SU-DHL-6 (cell line): ENCODE measurements at regions not wholly inside any gene's neighbourhood (a gene's known extent, or its start where the extent isn't known, plus 50 kb on each side); places are given as distances from the start of the nearest gene placed in this dataset.

Source experiments
- H2AFZ ChIP-seq: fragments of 200-600 bp; sonication (generic); 2 replicates; pipeline ENCODE4 v1.6.1; 2014; ENCODE audit warnings: low read depth, mild to moderate bottlenecking, moderate library complexity, mixed read lengths, antibody characterized with exemption, low read length; ENCODE audit not compliant: severe bottlenecking
- H3F3A ChIP-seq: fragments of 200-600 bp; shearing (Covaris generic); 2 replicates; pipeline ENCODE4 v1.6.0; 2016; ENCODE audit warnings: antibody characterized with exemption, mild to moderate bottlenecking; ENCODE audit not compliant: insufficient read depth
- H3K27ac ChIP-seq: fragments of 200-600 bp; sonication (generic); 2 replicates; pipeline ENCODE4 v1.5.1; 2016; ENCODE audit warnings: low read depth, mild to moderate bottlenecking, low read length, moderate library complexity, mixed read lengths
- H3K27me3 ChIP-seq: fragments of 200-600 bp; sonication (generic), shearing (Covaris generic); 2 replicates; pipeline ENCODE4 v1.6.0; 2014; ENCODE audit warnings: mild to moderate bottlenecking, low read length
- H3K36me3 ChIP-seq: fragments of 200-600 bp; sonication (generic); 2 replicates; pipeline ENCODE4 v1.6.1; 2014; ENCODE audit warnings: mild to moderate bottlenecking, low read length, mixed read lengths
- H3K4me2 ChIP-seq: fragments of 300-600, 200-600 bp; shearing (Covaris generic), sonication (generic); 2 replicates; pipeline ENCODE4 v1.6.0; 2014; ENCODE audit warnings: low read length, low read depth, mild to moderate bottlenecking; ENCODE audit not compliant: poor library complexity, severe bottlenecking
- H3K4me3 ChIP-seq: fragments of 200-600 bp; sonication (generic); 2 replicates; pipeline ENCODE4 v1.5.1; 2014; ENCODE audit warnings: antibody characterized with exemption, low read length, mild to moderate bottlenecking, mixed read lengths; ENCODE audit not compliant: insufficient read depth, poor library complexity, severe bottlenecking
- H3K79me2 ChIP-seq: fragments of 200-600 bp; sonication (generic); 2 replicates; pipeline ENCODE4 v1.6.1; 2014; ENCODE audit warnings: mild to moderate bottlenecking, low read length, moderate library complexity; ENCODE audit not compliant: insufficient read depth
- H3K9ac ChIP-seq: fragments of 200-600 bp; sonication (generic); 2 replicates; pipeline ENCODE4 v1.7.0; 2014; ENCODE audit warnings: mild to moderate bottlenecking, low read length
- H3K9me2 ChIP-seq: fragments of 200-600 bp; sonication (generic); replicated peaks from 2 replicates; pipeline ENCODE4 v1.6.1; 2014; ENCODE audit warnings: low read length; ENCODE audit not compliant: insufficient read depth
- H3K9me3 ChIP-seq: fragments of 200-600 bp; sonication (generic); 2 replicates; pipeline ENCODE4 v1.6.1; 2014; ENCODE audit warnings: low read length, mixed read lengths; ENCODE audit not compliant: insufficient read depth
- H4K20me1 ChIP-seq: fragments of 200-600 bp; sonication (generic); 2 replicates; pipeline ENCODE4 v1.6.1; 2014; ENCODE audit warnings: low read depth, mild to moderate bottlenecking, antibody characterized with exemption, low read length, moderate library complexity, mixed read lengths
- CTCF ChIP-seq: fragments of 200-600 bp; sonication (generic); IDR thresholded peaks from one replicate; pipeline ENCODE4 v1.5.1; 2017; ENCODE audit warnings: antibody characterized with exemption, mild to moderate bottlenecking, low read length, moderate library complexity; ENCODE audit not compliant: insufficient read depth, poor library complexity, severe bottlenecking
- EZH2phosphoT487 ChIP-seq: fragments of 200-600 bp; sonication (generic), shearing (Covaris generic); conservative IDR thresholded peaks from 2 replicates; pipeline ENCODE4 v1.6.1; 2018; ENCODE audit warnings: mild to moderate bottlenecking, antibody characterized with exemption, low read length, moderate library complexity, mixed read lengths

DNA sequence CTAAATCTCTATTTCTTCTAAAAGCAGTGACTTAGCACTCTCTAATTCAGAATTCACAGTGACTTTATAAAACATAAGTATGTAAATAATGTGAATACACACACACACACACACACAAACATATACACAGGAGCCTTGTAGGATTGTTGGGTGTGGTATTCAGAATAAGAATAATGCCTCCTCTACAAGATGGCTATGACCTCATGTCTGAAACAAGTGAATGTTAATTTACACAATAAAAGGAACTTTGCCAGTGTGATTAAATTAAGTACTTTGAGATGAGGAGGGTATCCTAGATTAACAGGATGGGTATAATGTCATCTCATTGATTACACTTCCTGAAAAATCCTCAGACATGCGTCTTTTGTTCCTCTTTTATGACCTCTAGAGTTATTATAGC is 234.6 kb downstream of the SLITRK6 start:
- Histone ChIP-seq H3F3A (no peaks in the 10 kb centered on the region), H3K4me2 (no peak overlapping the region), H3K36me3 (no peaks in the 10 kb centered on the region), H3K27ac (no peak overlapping the region), H3K9me2 (no peaks in the 10 kb centered on the region), H3K4me3 (no peak overlapping the region), H2AFZ (no peak overlapping the region), H3K9me3 (no peaks in the 10 kb centered on the region), H3K27me3 (no peaks in the 10 kb centered on the region), H3K9ac (no peak overlapping the region), H4K20me1 (no peaks in the 10 kb centered on the region), H3K79me2 (no peaks in the 10 kb centered on the region)
- TF ChIP-seq EZH2phosphoT487 (no peak), CTCF (no peak)

GRCh38 chr13:85562282-85562681 is 236.9 kb downstream of the SLITRK6 start:
- H3K27ac ChIP-seq = no peak overlapping the region
- no peaks in the 10 kb centered on the region for H3K9me2 ChIP-seq
- no peak overlapping the region for H3K4me2 ChIP-seq
- no peaks in the 10 kb centered on the region for H3K9me3 ChIP-seq
- no peaks in the 10 kb centered on the region for H4K20me1 ChIP-seq
- no peaks in the 10 kb centered on the region for H3K79me2 ChIP-seq
- H3F3A ChIP-seq = no peaks in the 10 kb centered on the region
- no peak for TF ChIP-seq CTCF
- no peak for TF ChIP-seq EZH2phosphoT487
- H3K9ac ChIP-seq = no peak overlapping the region
- no peak overlapping the region for H2AFZ ChIP-seq
- no peaks in the 10 kb centered on the region for H3K27me3 ChIP-seq
- H3K4me3 ChIP-seq = no peak overlapping the region
- no peaks in the 10 kb centered on the region for H3K36me3 ChIP-seq

- Histone ChIP-seq H3K4me2 (no peak overlapping the region), H4K20me1 (no peaks in the 10 kb centered on the region), H3K9me2 (no peaks in the 10 kb centered on the region), H3K79me2 (no peaks in the 10 kb centered on the region), H3K4me3 (no peak overlapping the region), H3K27me3 (no peaks in the 10 kb centered on the region), H3K9ac (no peak overlapping the region), H3F3A (no peaks in the 10 kb centered on the region), H3K9me3 (no peaks in the 10 kb centered on the region), H3K36me3 (no peaks in the 10 kb centered on the region), H3K27ac (no peak overlapping the region), H2AFZ (no peak overlapping the region)
- TF ChIP-seq CTCF (no peak), EZH2phosphoT487 (no peak)
These were observed 241.3 kb downstream of the SLITRK6 start for GRCh38 chr13:85557691-85558467.
